OCI-LY1 (cell line): ENCODE measurements at regions not wholly inside any gene's neighbourhood (a gene's known extent, or its start where the extent isn't known, plus 50 kb on each side); places are given as distances from the start of the nearest gene placed in this dataset.
"Not testable (repeated sequence)": the region's sequence is repeated elsewhere in the genome, so short reads cannot be mapped to it uniquely, and the experiment has no call there.

ENCODE experiments used
- H2AFZ ChIP-seq: fragments of 200-600 bp; sonication (generic), shearing (Covaris generic); 2 replicates; pipeline ENCODE4 v1.6.0; 2014; ENCODE audit warnings: antibody characterized with exemption, mild to moderate bottlenecking, low read length
- H3F3A ChIP-seq: fragments of 200-600 bp; sonication (generic), shearing (Covaris generic); 2 replicates; pipeline ENCODE4 v1.6.0; 2014; ENCODE audit warnings: mild to moderate bottlenecking, antibody characterized with exemption, low read length, moderate library complexity; ENCODE audit not compliant: insufficient read depth
- H3K27ac ChIP-seq: fragments of 200-600 bp; sonication (generic); 2 replicates; pipeline ENCODE4 v1.5.1; 2014; ENCODE audit warnings: low read length, mixed run types, mild to moderate bottlenecking, low read depth; ENCODE audit not compliant: poor library complexity, severe bottlenecking
- H3K27me3 ChIP-seq: fragments of 200-600 bp; sonication (generic); 2 replicates; pipeline ENCODE4 v1.6.0; 2014; ENCODE audit warnings: antibody characterized with exemption, mild to moderate bottlenecking, low read length, moderate library complexity; ENCODE audit not compliant: insufficient read depth
- H3K36me3 ChIP-seq: fragments of 200-600 bp; sonication (generic); 2 replicates; pipeline ENCODE4 v1.6.1; 2014; ENCODE audit warnings: mild to moderate bottlenecking, antibody characterized with exemption, low read length, moderate library complexity, mixed read lengths; ENCODE audit not compliant: insufficient read depth
- H3K4me1 ChIP-seq: fragments of 200-600 bp; sonication (generic); 2 replicates; pipeline ENCODE4 v1.5.1; 2014; ENCODE audit warnings: mild to moderate bottlenecking, low read length, moderate library complexity; ENCODE audit not compliant: insufficient read depth, severe bottlenecking
- H3K4me2 ChIP-seq: fragments of 200-600 bp; sonication (generic), shearing (Covaris generic); 2 replicates; pipeline ENCODE4 v1.6.1; 2014; ENCODE audit warnings: low read length
- H3K4me3 ChIP-seq: fragments of 200-600 bp; sonication (generic); 2 replicates; pipeline ENCODE4 v1.5.1; 2014; ENCODE audit warnings: low read length, low read depth, mild to moderate bottlenecking, mixed read lengths; ENCODE audit not compliant: poor library complexity, severe bottlenecking
- H3K79me2 ChIP-seq: fragments of 200-600 bp; shearing (Covaris generic); 2 replicates; pipeline ENCODE4 v1.6.1; 2016; ENCODE audit warnings: mixed run types, low read length, mixed read lengths; ENCODE audit not compliant: insufficient read depth
- H3K9ac ChIP-seq: fragments of 200-600 bp; sonication (generic), shearing (Covaris generic); 2 replicates; pipeline ENCODE4 v1.6.1; 2014; ENCODE audit warnings: mild to moderate bottlenecking, low read length, mixed read lengths
- H3K9me2 ChIP-seq: fragments of 200-600 bp; sonication (generic), shearing (Covaris generic); 2 replicates; pipeline ENCODE4 v1.6.1; 2014; ENCODE audit warnings: low read depth, mild to moderate bottlenecking, low read length, mixed read lengths
- H3K9me3 ChIP-seq: fragments of 200-600 bp; shearing (Covaris generic); 2 replicates; pipeline ENCODE4 v1.6.1; 2014; ENCODE audit warnings: low read length, mixed read lengths
- H4K20me1 ChIP-seq: fragments of 200-600 bp; sonication (generic), shearing (Covaris generic); 2 replicates; pipeline ENCODE4 v1.6.0; 2016; ENCODE audit warnings: mild to moderate bottlenecking, low read length; ENCODE audit not compliant: insufficient read depth
- EZH2 ChIP-seq: fragments of 200-600 bp; sonication (generic), shearing (Covaris generic); IDR thresholded peaks from 2 replicates; pipeline ENCODE4 v1.8.0; 2017; ENCODE audit warnings: borderline replicate concordance, mixed run types, mild to moderate bottlenecking, antibody characterized with exemption, low read length, moderate library complexity, mixed read lengths
- TF ChIP-seq, protein P1 (sequence below): fragments of 200-600 bp; sonication (generic), shearing (Covaris generic); IDR thresholded peaks from 2 replicates; pipeline ENCODE4 v1.5.1; 2017; ENCODE audit warnings: mild to moderate bottlenecking, antibody characterized with exemption, low read length, moderate library complexity, mixed read lengths

DNA sequence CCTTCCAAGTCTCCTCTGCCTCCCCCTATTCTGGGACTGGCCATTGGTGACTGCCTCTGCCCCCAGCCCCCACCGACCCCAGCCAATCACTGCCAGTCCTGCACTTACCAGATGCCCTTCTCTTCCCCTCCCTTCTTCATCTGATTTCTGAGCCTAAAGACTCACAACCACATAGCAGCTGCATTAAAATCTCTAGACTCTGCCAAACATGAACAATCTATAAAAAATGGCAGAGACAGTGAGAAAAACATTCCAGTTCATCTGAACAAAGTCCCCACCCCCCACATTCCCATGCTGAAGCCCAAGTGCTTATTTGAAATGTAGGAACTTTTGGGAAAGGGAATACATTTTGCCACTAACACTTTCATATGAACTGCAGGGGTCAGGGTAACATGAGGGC is 60.8 kb downstream of the KCTD12 start:
- H4K20me1 ChIP-seq, result no peaks in the 10 kb centered on the region
- no peak overlapping the region for H3K9ac ChIP-seq
- no peak overlapping the region for H3K4me2 ChIP-seq
- H3K36me3 ChIP-seq, result no peaks in the 10 kb centered on the region
- H3K27me3 ChIP-seq, result no peaks in the 10 kb centered on the region
- no peak overlapping the region for H3K27ac ChIP-seq
- no peaks in the 10 kb centered on the region for H3K9me3 ChIP-seq
- TF ChIP-seq, protein P1, sequence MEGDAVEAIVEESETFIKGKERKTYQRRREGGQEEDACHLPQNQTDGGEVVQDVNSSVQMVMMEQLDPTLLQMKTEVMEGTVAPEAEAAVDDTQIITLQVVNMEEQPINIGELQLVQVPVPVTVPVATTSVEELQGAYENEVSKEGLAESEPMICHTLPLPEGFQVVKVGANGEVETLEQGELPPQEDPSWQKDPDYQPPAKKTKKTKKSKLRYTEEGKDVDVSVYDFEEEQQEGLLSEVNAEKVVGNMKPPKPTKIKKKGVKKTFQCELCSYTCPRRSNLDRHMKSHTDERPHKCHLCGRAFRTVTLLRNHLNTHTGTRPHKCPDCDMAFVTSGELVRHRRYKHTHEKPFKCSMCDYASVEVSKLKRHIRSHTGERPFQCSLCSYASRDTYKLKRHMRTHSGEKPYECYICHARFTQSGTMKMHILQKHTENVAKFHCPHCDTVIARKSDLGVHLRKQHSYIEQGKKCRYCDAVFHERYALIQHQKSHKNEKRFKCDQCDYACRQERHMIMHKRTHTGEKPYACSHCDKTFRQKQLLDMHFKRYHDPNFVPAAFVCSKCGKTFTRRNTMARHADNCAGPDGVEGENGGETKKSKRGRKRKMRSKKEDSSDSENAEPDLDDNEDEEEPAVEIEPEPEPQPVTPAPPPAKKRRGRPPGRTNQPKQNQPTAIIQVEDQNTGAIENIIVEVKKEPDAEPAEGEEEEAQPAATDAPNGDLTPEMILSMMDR, result no peak
- no peak for TF ChIP-seq EZH2
- H3K4me1 ChIP-seq, result no peaks in the 10 kb centered on the region
- no peaks in the 10 kb centered on the region for H3K79me2 ChIP-seq
- H3K4me3 ChIP-seq, result no peak overlapping the region
- H3K9me2 ChIP-seq, result no peaks in the 10 kb centered on the region
- H2AFZ ChIP-seq, result no peak overlapping the region
- H3F3A ChIP-seq, result no peaks in the 10 kb centered on the region

DNA sequence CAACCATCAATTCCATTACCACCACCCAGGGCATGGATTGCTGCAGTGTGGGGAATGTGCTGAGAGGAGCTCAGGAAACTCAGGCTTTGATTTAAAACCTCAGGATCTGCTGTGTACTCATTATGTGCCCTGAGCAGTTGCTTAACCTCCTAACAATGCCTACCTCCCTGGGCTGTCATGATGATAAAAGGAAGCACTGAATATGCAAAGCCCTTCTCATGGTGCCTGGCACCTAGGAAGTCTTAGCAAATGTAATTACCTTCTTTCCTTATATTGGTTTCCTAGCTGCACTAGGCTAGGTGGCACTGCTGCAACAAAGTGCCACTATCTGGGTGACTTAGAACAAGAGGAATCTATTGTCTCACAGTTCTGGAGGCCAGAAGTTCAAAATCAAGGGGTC is 62.2 kb downstream of the KCTD12 start:
- no peak overlapping the region for H3K9ac ChIP-seq
- no peak overlapping the region for H3K4me2 ChIP-seq
- no peak for TF ChIP-seq EZH2
- TF ChIP-seq, protein P1, result no peak
- H3K27me3 ChIP-seq, result no peaks in the 10 kb centered on the region
- H3K4me1 ChIP-seq, result no peaks in the 10 kb centered on the region
- H3K27ac ChIP-seq, result no peak overlapping the region
- H3K9me2 ChIP-seq, result no peaks in the 10 kb centered on the region
- no peaks in the 10 kb centered on the region for H4K20me1 ChIP-seq
- no peaks in the 10 kb centered on the region for H3F3A ChIP-seq
- no peak overlapping the region for H2AFZ ChIP-seq
- H3K79me2 ChIP-seq, result no peaks in the 10 kb centered on the region
- no peaks in the 10 kb centered on the region for H3K36me3 ChIP-seq
- no peaks in the 10 kb centered on the region for H3K9me3 ChIP-seq
- H3K4me3 ChIP-seq, result no peak overlapping the region

DNA sequence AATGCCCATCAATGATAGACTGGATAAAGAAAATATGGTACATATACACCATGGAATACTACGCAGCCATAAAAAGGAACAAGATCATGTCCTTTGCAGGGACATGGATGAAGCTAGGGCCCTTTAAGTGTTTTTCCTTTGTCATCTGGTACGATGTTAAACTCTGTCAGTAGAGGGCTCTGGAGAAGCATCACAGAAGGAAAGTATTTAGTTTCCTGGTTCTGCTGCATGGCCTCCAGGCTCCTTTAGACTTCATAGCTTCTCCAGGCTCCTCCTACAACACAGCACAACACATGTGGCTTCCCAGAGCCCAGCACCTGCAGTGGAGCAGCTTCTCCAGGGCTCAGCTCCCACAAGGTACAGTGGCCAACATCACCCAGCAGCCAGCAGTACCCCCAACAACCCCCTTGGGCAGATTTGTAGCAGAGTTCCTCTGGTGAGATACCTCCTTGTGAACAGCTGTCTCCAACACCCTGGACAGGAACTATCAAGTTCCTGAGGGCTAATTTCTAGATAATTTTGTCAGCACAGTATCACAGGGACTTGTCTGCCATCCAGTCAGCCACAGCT is 63.4 kb downstream of the KCTD12 start:
- H3K36me3 ChIP-seq, result no peaks in the 10 kb centered on the region
- H3F3A ChIP-seq, result no peaks in the 10 kb centered on the region
- H3K27ac ChIP-seq, result no peak overlapping the region
- H3K27me3 ChIP-seq, result no peaks in the 10 kb centered on the region
- TF ChIP-seq, protein P1, result peak; percentile 36; the same call in 1 of the 2 replicates
- TF ChIP-seq EZH2, result no peak
- H3K9ac ChIP-seq, result no peak overlapping the region
- no peaks in the 10 kb centered on the region for H3K4me1 ChIP-seq
- H3K79me2 ChIP-seq, result no peaks in the 10 kb centered on the region
- no peaks in the 10 kb centered on the region for H4K20me1 ChIP-seq
- H3K4me2 ChIP-seq, result no peak overlapping the region
- no peaks in the 10 kb centered on the region for H3K9me3 ChIP-seq
- H2AFZ ChIP-seq, result no peak overlapping the region
- no peak overlapping the region for H3K4me3 ChIP-seq
- H3K9me2 ChIP-seq, result no peaks in the 10 kb centered on the region

DNA sequence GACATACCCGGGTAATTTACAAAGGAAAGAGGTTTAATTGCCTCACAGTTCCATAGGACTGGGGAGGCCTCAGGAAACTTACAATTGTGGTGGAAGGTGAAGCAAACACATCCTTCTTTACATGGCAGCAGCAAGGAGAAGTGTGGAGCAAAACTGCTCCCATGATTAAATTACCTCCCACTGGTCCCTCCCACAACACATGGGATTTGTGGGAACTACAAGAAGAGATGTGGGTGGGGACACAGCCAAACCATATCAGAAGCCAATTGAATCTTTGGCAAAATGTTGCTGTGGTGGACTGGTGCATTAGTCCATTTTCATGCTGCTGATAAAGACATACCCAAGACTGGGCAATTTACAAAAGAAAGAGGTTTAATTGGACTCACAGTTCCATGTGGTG is 65.0 kb downstream of the KCTD12 start:
- H3K27ac ChIP-seq, H3K4me2 ChIP-seq, H3K4me1 ChIP-seq, H3K4me3 ChIP-seq, H3F3A ChIP-seq, H4K20me1 ChIP-seq, H3K27me3 ChIP-seq, H3K36me3 ChIP-seq, H3K9me3 ChIP-seq, H2AFZ ChIP-seq, H3K9ac ChIP-seq, H3K79me2 ChIP-seq, H3K9me2 ChIP-seq: not testable (repeated sequence)
